Body of pancreas (tissue), 4 donors: ENCODE measurements at regions not wholly inside any gene's neighbourhood (a gene's known extent, or its start where the extent isn't known, plus 50 kb on each side); places are given as distances from the start of the nearest gene placed in this dataset.
A peak's percentile ranks its signal among the peaks of the same experiment; 100 is the strongest.

Source experiments
- ATAC-seq: fragments of 150-250 bp; one replicate; pipeline ENCODE4 v1.9.1; 2016
- DNase-seq, 4 donors: peaks; one replicate each; pipeline ENCODE4 v3.0.0-alpha.2; 2019
- H3K27ac ChIP-seq, 4 donors: fragments of 200-600 bp; sonication (generic); 1 replicate in 3 of 4; 2 replicates in 1 of 4; pipeline versions ENCODE4 v1.5.1 to v1.6.1; 2016 to 2019; ENCODE audit warnings: mild to moderate bottlenecking in 1 of 4, mixed read lengths in 1 of 4, moderate library complexity in 1 of 4
- H3K27me3 ChIP-seq, 2 donors: fragments of 200-600 bp; sonication (generic); one replicate each; pipeline ENCODE4 v1.6.0; 2016; ENCODE audit warnings: mild to moderate bottlenecking in 1 of 2
- H3K36me3 ChIP-seq, 2 donors: fragments of 200-600 bp; sonication (generic); replicated peaks in 1 of 2; 2 replicates each; pipeline ENCODE4 v1.5.1; 2016; ENCODE audit warnings: low read depth in 2 of 2; ENCODE audit not compliant: insufficient read depth in 1 of 2
- H3K4me1 ChIP-seq: fragments of 200-600 bp; sonication (generic); one replicate; pipeline ENCODE4 v1.6.0; 2016
- H3K4me3 ChIP-seq, 2 donors: fragments of 200-600 bp; sonication (generic); 1 replicate in 1 of 2; 2 replicates in 1 of 2; pipeline ENCODE4 v1.5.1; 2016 to 2019
- H3K9me3 ChIP-seq, 3 donors: fragments of 200-600 bp; sonication (generic); 1 replicate in 2 of 3; 2 replicates in 1 of 3; pipeline ENCODE4 v1.5.1; 2016
- POLR2A ChIP-seq, 3 donors: fragments of 450-650 bp; IDR thresholded peaks; one replicate each; pipeline ENCODE4 v1.6.1; 2016; ENCODE audit warnings: antibody characterized with exemption in 3 of 3, mild to moderate bottlenecking in 2 of 3
- WGBS, 2 donors: methylation state at CpG; one replicate each; pipeline ENCODE4 v1.1.5; 2017; 5-methylcytosine and 5-hydroxymethylcytosine counted together
- intact Hi-C: fragments of 100-400 bp; cut with DNase I; formaldehyde crosslinking; loops from one replicate; pipeline ENCODE4 v1.15.1; 2023
- TF ChIP-seq, protein P1 (sequence below), 7 experiments: fragments of 450-650 bp in 4 of 7; fragments of 200-600 bp in 3 of 7; sonication (generic) in 3 of 7; IDR thresholded peaks; one replicate each; pipeline ENCODE4 v1.5.1; 2016 to 2019; ENCODE audit warnings: antibody characterized with exemption in 7 of 7

DNA sequence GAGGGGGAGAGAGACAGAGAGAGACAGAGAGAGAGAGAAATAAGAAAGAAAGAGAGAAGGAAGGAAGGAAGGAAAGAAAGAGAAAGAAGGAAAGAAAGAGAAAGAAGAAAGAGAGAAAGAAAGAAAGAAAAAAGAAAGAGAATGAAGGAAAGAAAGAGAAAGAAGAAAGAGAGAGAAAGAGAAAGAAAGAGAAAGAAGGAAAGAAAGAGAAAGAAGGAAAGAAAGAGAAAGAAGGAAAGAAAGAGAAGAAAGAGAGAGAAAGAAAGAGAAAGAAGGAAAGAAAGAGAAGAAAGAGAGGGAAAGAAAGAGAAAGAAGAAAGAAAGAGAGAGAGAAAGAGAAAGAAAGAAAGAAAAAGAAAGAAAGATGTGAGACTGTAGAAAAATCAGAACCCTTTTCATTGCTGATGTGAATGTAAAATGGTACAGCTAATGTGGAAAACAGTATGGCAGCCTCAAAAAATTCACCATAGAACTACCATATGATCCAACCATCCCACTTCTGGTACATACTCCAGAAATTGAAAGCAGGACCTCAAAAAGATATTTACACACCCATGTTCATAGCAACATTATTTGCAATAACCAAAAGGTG is 203.4 kb upstream of the POU3F3 start:
- no peak for ATAC-seq
- no peak for TF ChIP-seq POLR2A (IDR thresholded peaks at IDR 0.05)
- TF ChIP-seq, protein P1, sequence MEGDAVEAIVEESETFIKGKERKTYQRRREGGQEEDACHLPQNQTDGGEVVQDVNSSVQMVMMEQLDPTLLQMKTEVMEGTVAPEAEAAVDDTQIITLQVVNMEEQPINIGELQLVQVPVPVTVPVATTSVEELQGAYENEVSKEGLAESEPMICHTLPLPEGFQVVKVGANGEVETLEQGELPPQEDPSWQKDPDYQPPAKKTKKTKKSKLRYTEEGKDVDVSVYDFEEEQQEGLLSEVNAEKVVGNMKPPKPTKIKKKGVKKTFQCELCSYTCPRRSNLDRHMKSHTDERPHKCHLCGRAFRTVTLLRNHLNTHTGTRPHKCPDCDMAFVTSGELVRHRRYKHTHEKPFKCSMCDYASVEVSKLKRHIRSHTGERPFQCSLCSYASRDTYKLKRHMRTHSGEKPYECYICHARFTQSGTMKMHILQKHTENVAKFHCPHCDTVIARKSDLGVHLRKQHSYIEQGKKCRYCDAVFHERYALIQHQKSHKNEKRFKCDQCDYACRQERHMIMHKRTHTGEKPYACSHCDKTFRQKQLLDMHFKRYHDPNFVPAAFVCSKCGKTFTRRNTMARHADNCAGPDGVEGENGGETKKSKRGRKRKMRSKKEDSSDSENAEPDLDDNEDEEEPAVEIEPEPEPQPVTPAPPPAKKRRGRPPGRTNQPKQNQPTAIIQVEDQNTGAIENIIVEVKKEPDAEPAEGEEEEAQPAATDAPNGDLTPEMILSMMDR (IDR thresholded peaks at IDR 0.05) = no peak
- intact Hi-C loops = no loop called here

DNA sequence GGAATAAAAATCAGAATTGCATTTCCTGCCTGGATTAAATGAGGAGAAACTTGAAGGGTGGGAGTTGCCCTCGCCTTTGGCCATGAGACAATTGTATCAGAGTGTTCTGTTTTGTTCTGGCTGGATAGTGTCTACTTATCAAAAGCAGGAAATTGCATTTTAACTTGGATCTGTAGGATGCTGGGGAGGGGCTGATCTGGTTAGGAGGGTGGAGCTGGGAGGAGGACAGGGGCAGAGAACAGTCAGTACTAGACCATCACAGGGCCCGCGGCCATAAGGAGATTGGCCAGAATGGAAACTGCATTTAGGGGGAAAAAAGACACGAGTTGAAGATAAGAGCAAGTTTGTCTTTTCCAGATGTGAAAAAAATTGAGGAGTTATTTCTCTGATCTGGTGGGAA is 199.1 kb upstream of the POU3F3 start:
- no peaks in the 10 kb centered on the region for H3K27me3 ChIP-seq
- WGBS, 2 donors = 54 to 60% methylated on average over 4 of the region's 4 CpGs
- DNase-seq = peak in 1 of 4 donors; percentile 16
- H3K4me3 ChIP-seq = no peak overlapping the region
- TF ChIP-seq, protein P1 (IDR thresholded peaks at IDR 0.05) = no peak
- no peak for TF ChIP-seq POLR2A (IDR thresholded peaks at IDR 0.05)
- H3K9me3 ChIP-seq = no peaks in the 10 kb centered on the region
- H3K36me3 ChIP-seq = no peaks in the 10 kb centered on the region
- ATAC-seq = peak; percentile 48
- intact Hi-C loops = no loop called here
- peaks cover 7% of the 10 kb centered on the region for H3K4me1 ChIP-seq
- no peak overlapping the region for H3K27ac ChIP-seq

More for the DNA sequence above, 203.4 kb upstream of the POU3F3 start:
- no peaks in the 10 kb centered on the region for H3K9me3 ChIP-seq
- H3K4me3 ChIP-seq = no peak overlapping the region
- no peaks in the 10 kb centered on the region for H3K4me1 ChIP-seq
- DNase-seq = no peak
- no peaks in the 10 kb centered on the region for H3K27me3 ChIP-seq
- no peaks in the 10 kb centered on the region for H3K36me3 ChIP-seq
- no peak overlapping the region for H3K27ac ChIP-seq

DNA sequence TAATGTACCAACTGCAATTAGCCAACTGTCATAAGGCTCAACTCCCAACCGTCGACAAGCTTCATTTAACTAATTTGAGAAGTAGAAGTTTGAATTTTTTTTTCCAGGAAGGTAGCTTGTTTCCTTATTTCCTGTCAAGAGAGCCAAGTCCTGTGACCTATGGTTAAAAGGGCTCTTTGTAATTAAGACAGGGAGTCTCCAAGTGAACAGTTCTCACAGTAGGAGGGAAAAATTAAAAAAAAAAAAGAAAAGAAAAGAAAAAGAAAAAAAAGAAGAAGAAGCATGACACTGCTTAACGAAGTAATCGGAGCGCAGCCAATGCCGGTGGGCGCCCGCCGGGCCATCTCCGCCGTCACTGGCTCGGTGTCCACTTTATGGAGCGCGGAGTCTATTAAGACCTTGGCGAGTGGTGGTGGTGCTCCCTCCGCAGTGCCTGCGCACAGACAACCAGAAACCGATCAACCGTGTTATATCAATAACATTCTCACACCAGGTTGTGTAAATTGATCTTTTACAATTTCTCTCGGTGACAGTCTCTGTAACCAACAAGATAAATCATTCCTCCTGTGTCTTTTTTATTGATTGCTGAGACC is 197.2 kb upstream of the POU3F3 start:
- WGBS, 2 donors = 34 to 49% methylated on average over 20 of the region's 20 CpGs
- H3K27ac ChIP-seq = no peak overlapping the region
- ATAC-seq = no peak

DNA sequence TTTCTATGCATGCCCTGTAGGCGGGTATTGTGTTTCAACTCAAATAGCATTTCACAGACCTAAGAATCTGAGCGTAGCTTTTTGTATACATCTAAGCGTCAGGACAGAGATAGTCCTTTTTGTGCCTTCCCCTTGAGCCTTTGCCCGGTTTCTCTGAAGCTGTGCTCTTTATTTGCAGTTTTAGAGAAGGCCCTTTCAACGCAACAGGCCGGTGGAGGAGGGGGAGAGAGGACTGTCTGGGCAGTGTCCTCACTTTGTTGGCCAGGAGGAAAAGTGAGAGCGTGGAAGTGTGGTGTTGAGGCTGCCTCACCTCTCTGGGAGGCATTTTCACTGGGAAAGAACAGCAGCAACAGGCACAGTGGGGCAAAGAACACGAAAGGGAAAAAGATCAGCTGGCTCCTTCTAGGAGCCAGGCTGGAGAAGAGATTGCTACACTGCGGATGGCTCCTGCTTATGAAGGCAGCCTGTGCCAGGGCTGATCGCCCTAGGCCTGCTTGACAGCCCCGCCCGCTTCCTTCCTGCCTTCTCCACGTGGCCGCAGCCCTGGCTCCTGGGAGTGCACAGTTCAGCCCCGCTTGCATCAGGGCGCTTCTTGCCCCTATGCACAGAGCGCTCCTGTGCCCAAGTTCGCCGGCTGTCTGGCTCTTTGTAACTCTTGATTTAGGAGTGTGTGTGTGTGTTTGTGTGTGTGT is 195.6 kb upstream of the POU3F3 start:
- no peak for ATAC-seq
- no peaks in the 10 kb centered on the region for H3K9me3 ChIP-seq
- peak in 2 of 4 donors; percentile 14 to 15 for DNase-seq
- WGBS, 2 donors = 55 to 62% methylated on average over 19 of the region's 19 CpGs
- intact Hi-C loops = no loop called here
- H3K4me3 ChIP-seq = no peak overlapping the region
- no peaks in the 10 kb centered on the region for H3K36me3 ChIP-seq
- H3K27ac ChIP-seq = no peak overlapping the region
- no peaks in the 10 kb centered on the region for H3K27me3 ChIP-seq
- peaks cover 7% of the 10 kb centered on the region for H3K4me1 ChIP-seq
- TF ChIP-seq POLR2A (IDR thresholded peaks at IDR 0.05) = no peak
- TF ChIP-seq, protein P1 (IDR thresholded peaks at IDR 0.05) = no peak

More for the DNA sequence above, 197.2 kb upstream of the POU3F3 start:
- DNase-seq = no peak
- TF ChIP-seq, protein P1 (IDR thresholded peaks at IDR 0.05) = no peak
- TF ChIP-seq POLR2A (IDR thresholded peaks at IDR 0.05) = no peak
- Histone ChIP-seq H3K9me3 (no peaks in the 10 kb centered on the region), H3K4me1 (peaks cover 7% of the 10 kb centered on the region), H3K4me3 (no peak overlapping the region), H3K36me3 (no peaks in the 10 kb centered on the region), H3K27me3 (no peaks in the 10 kb centered on the region)
- intact Hi-C loops = no loop called here
